A549 (cell line): ENCODE measurements at regions not wholly inside any gene's neighbourhood (a gene's known extent, or its start where the extent isn't known, plus 50 kb on each side); places are given as distances from the start of the nearest gene placed in this dataset.

Experiments used
- ATAC-seq, 2 experiments: fragments of 200-7000 bp in 1 of 2; fragments of >200 bp in 1 of 2; cut with Nextera tagmentation in 1 of 2; cut with Tn5 transposase in 1 of 2; 3 replicates each; pipeline versions ENCODE4 v1.8.0 to v1.9.1; 2018 to 2020; ENCODE audit warnings: mild to moderate bottlenecking in 1 of 2, moderate library complexity in 1 of 2
- CTCF ChIA-PET: fragments of 300-600 bp; sonication (Branson Sonifier 250); formaldehyde crosslinking; extraction: SDS; loops from one replicate; lab custom pipeline; 2021; ENCODE audit warnings: antibody characterized with exemption, inconsistent platforms; lab: Yijun Ruan, JAX
- POLR2A ChIA-PET: fragments of 350-600 bp; formaldehyde crosslinking; extraction: SDS; loops from one replicate; lab custom pipeline; 2021; ENCODE audit warnings: antibody characterized with exemption, inconsistent platforms; lab: Yijun Ruan, JAX
- DNase-seq, 2 experiments: peaks; one replicate each; pipeline versions ENCODE4 v3.0.0 to v3.0.0-alpha.2; 2011 to 2016; ENCODE audit warnings: low read depth in 1 of 2, low spot score in 1 of 2
- FAIRE-seq: peaks from 2 replicates; lab custom pipeline; 2011; peaks lifted over from hg19 to GRCh38; lab: Jason Lieb, UNC
- H3K27ac ChIP-seq, 2 experiments: fragments of >200 bp; sonication (Bioruptor Twin); formaldehyde crosslinking; 3 replicates each; pipeline ENCODE4 v1.5.1; 2016 to 2017
- H3K4me1 ChIP-seq: fragments of >200 bp; sonication (Bioruptor Twin); formaldehyde crosslinking; 3 replicates; pipeline ENCODE4 v1.6.1; 2016
- H3K4me2 ChIP-seq: fragments of >200 bp; sonication (Bioruptor Twin); formaldehyde crosslinking; 3 replicates; pipeline ENCODE4 v1.6.1; 2016
- H3K4me3 ChIP-seq: fragments of >200 bp; sonication (Bioruptor Twin); formaldehyde crosslinking; 3 replicates; pipeline ENCODE4 v1.5.1; 2016
- H3K9me3 ChIP-seq: fragments of >200 bp; sonication (Bioruptor Twin); formaldehyde crosslinking; 3 replicates; pipeline ENCODE4 v1.6.1; 2016
- BHLHE40 ChIP-seq: IDR thresholded peaks from 2 replicates; pipeline ENCODE4 v1.6.1; 2012; ENCODE audit warnings: low read depth, low read length, inconsistent platforms
- ELK1 ChIP-seq: fragments of 150-350 bp; IDR thresholded peaks from 2 replicates; pipeline ENCODE4 v1.6.1; 2014; ENCODE audit warnings: low read depth, mild to moderate bottlenecking, low read length
- FOSB ChIP-seq: fragments of 250-450 bp; sonication (Bioruptor Pico); IDR thresholded peaks from 2 replicates; pipeline ENCODE4 v1.5.0; 2020; ENCODE audit warnings: mild to moderate bottlenecking, moderate library complexity
- FOSL2 ChIP-seq, 2 experiments: fragments of 450-650 bp in 1 of 2; fragments of >200 bp in 1 of 2; sonication (Bioruptor Twin) in 1 of 2; formaldehyde crosslinking; IDR thresholded peaks; 2 replicates each; pipeline versions ENCODE4 v1.5.0 to v1.6.1; 2016 to 2020; ENCODE audit warnings: mild to moderate bottlenecking in 1 of 2, moderate library complexity in 1 of 2
- FOXS1 ChIP-seq: fragments of 250-450 bp; sonication (Bioruptor Pico); IDR thresholded peaks from 2 replicates; pipeline ENCODE4 v1.5.0; 2020; ENCODE audit warnings: mild to moderate bottlenecking, moderate library complexity
- GATA3 ChIP-seq: IDR thresholded peaks from 2 replicates; pipeline ENCODE4 v1.6.1; 2012; ENCODE audit warnings: borderline replicate concordance
- HES2 ChIP-seq: fragments of >200 bp; sonication (Bioruptor Twin); formaldehyde crosslinking; IDR thresholded peaks from 2 replicates; pipeline ENCODE4 v1.6.1; 2016
- HOXB5 ChIP-seq: fragments of 250-450 bp; sonication (Bioruptor Pico); IDR thresholded peaks from 2 replicates; pipeline ENCODE4 v1.5.0; 2020; ENCODE audit warnings: mild to moderate bottlenecking, moderate library complexity
- MAFK ChIP-seq: fragments of 450-650 bp; IDR thresholded peaks from 2 replicates; pipeline ENCODE4 v1.6.1; 2014; ENCODE audit not compliant: partially characterized antibody
- MYC ChIP-seq: IDR thresholded peaks from 2 replicates; pipeline ENCODE4 v1.6.1; 2012; ENCODE audit warnings: mild to moderate bottlenecking, inconsistent platforms, low read length, improper control_type of control experiment, borderline replicate concordance
- NFE2L2 ChIP-seq: fragments of 150-350 bp; conservative IDR thresholded peaks from 2 replicates; pipeline ENCODE4 v1.6.1; 2014; ENCODE audit warnings: low read length
- NPAS2 ChIP-seq: fragments of 250-450 bp; sonication (Bioruptor Pico); IDR thresholded peaks from 2 replicates; pipeline ENCODE4 v1.8.0; 2022; ENCODE audit warnings: mild to moderate bottlenecking, moderate library complexity, borderline replicate concordance
- NR3C1 ChIP-seq: fragments of >200 bp; sonication (Bioruptor Twin); formaldehyde crosslinking; IDR thresholded peaks from 3 replicates; pipeline ENCODE4 v1.6.1; 2017
- POLR2A ChIP-seq: IDR thresholded peaks from 2 replicates; pipeline ENCODE4 v1.6.1; 2012; ENCODE audit warnings: mild to moderate bottlenecking, low read length
- RAD21 ChIP-seq, 2 experiments: fragments of >200 bp in 1 of 2; sonication (Bioruptor Twin) in 1 of 2; formaldehyde crosslinking in 1 of 2; IDR thresholded peaks in 1 of 2; conservative IDR thresholded peaks in 1 of 2; 2 replicates in 1 of 2; 3 replicates in 1 of 2; pipeline ENCODE4 v1.6.1; 2012 to 2018; ENCODE audit warnings: inconsistent platforms in 1 of 2
- RARB ChIP-seq: fragments of 250-450 bp; sonication (Bioruptor Pico); IDR thresholded peaks from 2 replicates; pipeline ENCODE4 v1.8.0; 2021; ENCODE audit warnings: mild to moderate bottlenecking, moderate library complexity
- RCOR1 ChIP-seq: fragments of 150-350 bp; IDR thresholded peaks from 2 replicates; pipeline ENCODE4 v1.6.1; 2014; ENCODE audit warnings: antibody characterized with exemption, low read length, low read depth
- RNF2 ChIP-seq: fragments of 200-600 bp; sonication (generic); IDR thresholded peaks from 2 replicates; pipeline ENCODE4 v1.6.1; 2016; ENCODE audit warnings: low read depth, mild to moderate bottlenecking, antibody characterized with exemption, moderate library complexity, borderline replicate concordance
- SREBF2 ChIP-seq: fragments of 450-650 bp; IDR thresholded peaks from 2 replicates; pipeline ENCODE4 v1.6.1; 2014; ENCODE audit warnings: mild to moderate bottlenecking, moderate library complexity
- USF2 ChIP-seq: fragments of 450-650 bp; IDR thresholded peaks from 2 replicates; pipeline ENCODE4 v1.6.1; 2014; ENCODE audit warnings: antibody characterized with exemption
- ZFP36 ChIP-seq: fragments of 450-650 bp; IDR thresholded peaks from 2 replicates; pipeline ENCODE4 v1.6.1; 2014; ENCODE audit warnings: borderline replicate concordance; ENCODE audit not compliant: partially characterized antibody
- ZNF302 ChIP-seq: fragments of 250-450 bp; sonication (Bioruptor Pico); IDR thresholded peaks from 2 replicates; pipeline ENCODE4 v1.9.0; 2021; ENCODE audit warnings: inconsistent platforms, mild to moderate bottlenecking, moderate library complexity
- ZSCAN20 ChIP-seq: fragments of 250-450 bp; sonication (Bioruptor Pico); IDR thresholded peaks from 2 replicates; pipeline ENCODE4 v1.8.0; 2022; ENCODE audit warnings: mild to moderate bottlenecking, moderate library complexity
- WGBS: methylation state at CpG from one replicate; pipeline ENCODE4 v1.1.6; 2017; ENCODE audit errors: missing lambda C conversion rate; 5-methylcytosine and 5-hydroxymethylcytosine counted together
- TF ChIP-seq, protein P1 (sequence below): fragments of 250-450 bp; sonication (Bioruptor Pico); IDR thresholded peaks from 2 replicates; pipeline ENCODE4 v1.5.0; 2020; ENCODE audit warnings: low read depth, mild to moderate bottlenecking, moderate library complexity

- ATAC-seq (no peak), FAIRE-seq (no peak), DNase-seq (no peak)
- TF ChIP-seq SREBF2 = no peak
- TF ChIP-seq FOSB = no peak
- TF ChIP-seq RCOR1 = no peak
- TF ChIP-seq HES2 = no peak
- TF ChIP-seq FOXS1 = no peak
- TF ChIP-seq ZNF302 (CRISPR knock-in tag) = no peak
- TF ChIP-seq MAFK = no peak
- H3K27ac ChIP-seq = no peak overlapping the region
- no peaks in the 10 kb centered on the region for H3K4me1 ChIP-seq
- H3K4me2 ChIP-seq = no peak overlapping the region
- 0% methylated on average over 1 of the region's 1 CpG for WGBS
- H3K4me3 ChIP-seq = no peak overlapping the region
- ChIA-PET POLR2A (no interaction called here), CTCF (interaction anchor here (0.6 kb wide), 1 partner anchor 138 kb away, joined by 4 read pairs; no protein-coding TSS in a partner anchor)
- H3K9me3 ChIP-seq = no peaks in the 10 kb centered on the region
Observed at GRCh38 chr1:60731321-60731720, 351.0 kb upstream of the NFIA start.

DNA sequence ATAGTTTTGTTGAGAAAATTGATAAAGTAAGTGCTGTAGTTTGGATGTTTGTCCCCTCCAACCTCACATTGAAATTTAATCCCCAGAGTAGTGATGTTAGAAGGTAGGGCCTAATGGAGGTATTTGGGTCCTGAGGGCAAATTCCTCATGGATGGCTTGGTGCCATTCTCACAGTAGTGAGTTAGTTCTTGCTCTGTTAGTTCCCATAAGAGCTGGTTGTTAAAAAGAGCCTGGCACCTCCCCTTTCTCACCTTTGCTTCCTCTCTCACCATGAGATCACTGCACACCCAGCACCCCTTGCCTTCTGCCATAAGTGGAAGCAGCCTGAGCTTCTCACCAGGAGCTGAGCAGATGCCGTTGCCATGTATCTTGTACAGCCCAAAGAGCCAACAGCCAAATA lies 354.8 kb upstream of the NFIA start:
- Histone ChIP-seq H3K4me1 (no peaks in the 10 kb centered on the region), H3K4me3 (no peak overlapping the region), H3K27ac (no peak overlapping the region), H3K9me3 (no peaks in the 10 kb centered on the region), H3K4me2 (no peak overlapping the region)
- no peak for DNase-seq
- no peak for FAIRE-seq
- no peak for TF ChIP-seq USF2
- TF ChIP-seq ZFP36 = no peak
- no peak for TF ChIP-seq RNF2
- no peak for TF ChIP-seq FOSL2 (IDR thresholded peaks at IDR 0.05)
- TF ChIP-seq FOSL2 (CRISPR knock-in tag; IDR thresholded peaks at IDR 0.05) = no peak
- TF ChIP-seq MYC = no peak
- TF ChIP-seq POLR2A = no peak
- no peak for TF ChIP-seq NFE2L2
- TF ChIP-seq GATA3 = no peak
- no peak for TF ChIP-seq FOXS1
- TF ChIP-seq NPAS2 (CRISPR knock-in tag) = no peak
- TF ChIP-seq BHLHE40 = no peak
- no peak for TF ChIP-seq HOXB5 (CRISPR knock-in tag)
- no peak for TF ChIP-seq RARB (CRISPR knock-in tag)
- no peak for ATAC-seq
- POLR2A ChIA-PET = no interaction called here
- 5% methylated on average over 1 of the region's 1 CpG for WGBS
- CTCF ChIA-PET = no interaction called here

- Histone ChIP-seq H3K4me1 (no peaks in the 10 kb centered on the region), H3K4me2 (no peak overlapping the region), H3K27ac (no peak overlapping the region), H3K9me3 (no peaks in the 10 kb centered on the region), H3K4me3 (no peak overlapping the region)
- no peak for ATAC-seq
- CTCF ChIA-PET = no interaction called here
- no peak for FAIRE-seq
- POLR2A ChIA-PET = no interaction called here
- DNase-seq = no peak
- 14% methylated on average over 3 of the region's 3 CpGs for WGBS
- TF ChIP-seq, protein P1, sequence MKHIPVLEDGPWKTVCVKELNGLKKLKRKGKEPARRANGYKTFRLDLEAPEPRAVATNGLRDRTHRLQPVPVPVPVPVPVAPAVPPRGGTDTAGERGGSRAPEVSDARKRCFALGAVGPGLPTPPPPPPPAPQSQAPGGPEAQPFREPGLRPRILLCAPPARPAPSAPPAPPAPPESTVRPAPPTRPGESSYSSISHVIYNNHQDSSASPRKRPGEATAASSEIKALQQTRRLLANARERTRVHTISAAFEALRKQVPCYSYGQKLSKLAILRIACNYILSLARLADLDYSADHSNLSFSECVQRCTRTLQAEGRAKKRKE (CRISPR knock-in tag) = no peak
- TF ChIP-seq NR3C1 (no peak), RAD21 (conservative IDR thresholded peaks at IDR 0.05 in 1 of 2, IDR thresholded peaks at IDR 0.05 in 1 of 2) (no peak), ZSCAN20 (CRISPR knock-in tag) (no peak), ELK1 (no peak)
Observed at GRCh38 chr1:60716472-60716871, 365.9 kb upstream of the NFIA start.
